ENCODE measurements at regions not wholly inside any gene's neighbourhood (a gene's known extent, or its start where the extent isn't known, plus 50 kb on each side); places are given as distances from the start of the nearest gene placed in this dataset.

DNA sequence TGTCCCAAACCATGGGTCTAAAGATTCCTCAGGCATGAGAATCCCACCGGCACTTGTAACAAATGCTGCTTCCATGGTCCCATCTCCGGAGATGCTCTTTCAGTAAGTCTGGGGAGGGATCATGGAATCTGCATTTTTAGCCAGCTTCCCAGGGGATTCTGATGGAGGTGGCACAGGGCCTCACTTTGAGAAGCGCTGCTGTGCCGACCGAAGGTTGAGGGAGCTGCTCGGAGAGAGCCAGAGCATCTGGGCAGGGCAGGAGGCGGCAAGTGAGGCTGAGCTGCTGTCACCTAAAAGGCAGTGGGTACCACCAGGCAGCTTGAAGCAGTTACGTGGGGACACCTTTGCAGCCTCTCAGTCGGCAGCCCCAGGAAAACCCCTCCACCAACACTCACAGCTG, 100.2 kb upstream of the CDYL start:
- no peak for ATAC-seq (ENCODE audit: low FRiP score)
- TF ChIP-seq, protein P1, sequence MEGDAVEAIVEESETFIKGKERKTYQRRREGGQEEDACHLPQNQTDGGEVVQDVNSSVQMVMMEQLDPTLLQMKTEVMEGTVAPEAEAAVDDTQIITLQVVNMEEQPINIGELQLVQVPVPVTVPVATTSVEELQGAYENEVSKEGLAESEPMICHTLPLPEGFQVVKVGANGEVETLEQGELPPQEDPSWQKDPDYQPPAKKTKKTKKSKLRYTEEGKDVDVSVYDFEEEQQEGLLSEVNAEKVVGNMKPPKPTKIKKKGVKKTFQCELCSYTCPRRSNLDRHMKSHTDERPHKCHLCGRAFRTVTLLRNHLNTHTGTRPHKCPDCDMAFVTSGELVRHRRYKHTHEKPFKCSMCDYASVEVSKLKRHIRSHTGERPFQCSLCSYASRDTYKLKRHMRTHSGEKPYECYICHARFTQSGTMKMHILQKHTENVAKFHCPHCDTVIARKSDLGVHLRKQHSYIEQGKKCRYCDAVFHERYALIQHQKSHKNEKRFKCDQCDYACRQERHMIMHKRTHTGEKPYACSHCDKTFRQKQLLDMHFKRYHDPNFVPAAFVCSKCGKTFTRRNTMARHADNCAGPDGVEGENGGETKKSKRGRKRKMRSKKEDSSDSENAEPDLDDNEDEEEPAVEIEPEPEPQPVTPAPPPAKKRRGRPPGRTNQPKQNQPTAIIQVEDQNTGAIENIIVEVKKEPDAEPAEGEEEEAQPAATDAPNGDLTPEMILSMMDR (IDR thresholded peaks at IDR 0.05): no peak
- no peak for DNase-seq (ENCODE audit: low spot score)

DNA sequence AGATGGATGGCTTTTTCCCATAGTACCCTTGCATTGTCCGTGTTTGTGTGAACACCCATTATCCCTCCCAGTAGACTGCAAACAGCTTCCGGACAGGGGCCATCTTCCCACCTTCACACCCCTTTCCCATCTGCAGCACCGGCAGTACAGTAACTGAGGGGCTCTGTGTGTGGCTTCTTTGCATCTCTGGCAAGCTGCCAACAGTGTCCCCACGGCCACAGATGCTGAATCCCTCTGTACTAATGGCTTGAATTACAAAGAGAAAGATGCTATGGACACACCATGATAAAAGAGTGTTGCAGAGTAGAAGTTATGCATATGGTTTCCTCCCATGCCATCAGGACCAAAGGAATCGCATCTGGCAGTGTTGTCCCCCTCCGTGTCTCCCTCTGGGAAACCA, 101.1 kb upstream of the CDYL start:
- TF ChIP-seq, protein P1 (IDR thresholded peaks at IDR 0.05): no peak
- no peak for DNase-seq (ENCODE audit: low spot score)
- no peak for ATAC-seq (ENCODE audit: low FRiP score)

DNA sequence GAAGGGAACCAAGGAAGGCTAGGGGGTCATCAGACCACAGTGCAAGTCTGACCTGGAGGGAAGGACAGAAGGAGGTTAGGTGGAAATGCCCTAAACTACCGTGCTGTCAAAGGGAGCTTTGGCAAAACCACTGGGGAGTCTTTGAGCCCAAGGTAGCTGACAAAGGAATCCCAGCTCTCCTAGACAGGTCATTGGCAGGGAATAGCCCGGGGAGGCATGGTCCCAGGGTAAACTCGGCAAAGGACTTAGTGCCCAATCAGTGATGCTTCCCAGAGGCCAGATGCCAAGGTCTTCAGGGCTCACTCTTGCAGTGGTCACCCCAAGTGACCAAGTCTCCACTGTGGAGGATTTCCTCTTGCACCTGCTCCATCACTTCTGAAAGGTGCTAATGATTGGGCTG, 102.3 kb upstream of the CDYL start:
- DNase-seq (ENCODE audit: low spot score) (no peak), ATAC-seq (ENCODE audit: low FRiP score) (no peak)
- TF ChIP-seq, protein P1 (IDR thresholded peaks at IDR 0.05): no peak

DNA sequence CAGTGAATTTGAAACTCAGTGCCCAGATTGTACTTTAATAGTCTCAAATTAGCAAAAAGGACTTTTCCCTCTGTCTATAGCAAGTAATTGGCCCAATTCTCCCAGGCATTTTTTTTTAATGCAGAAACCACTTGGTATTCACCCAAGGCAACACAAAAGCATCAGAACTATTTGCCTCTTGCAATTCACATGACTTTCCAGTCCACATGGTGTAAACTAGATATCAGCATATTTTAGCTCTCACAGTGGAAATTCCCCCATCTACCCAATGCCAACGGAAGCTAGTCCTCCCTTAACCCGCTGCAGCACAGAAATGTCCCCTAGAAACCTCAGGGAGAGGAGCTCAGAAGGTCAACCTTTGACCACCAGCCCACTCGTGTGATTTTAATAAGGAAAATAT, 103.4 kb upstream of the CDYL start:
- DNase-seq (ENCODE audit: low spot score): no peak
- TF ChIP-seq, protein P1 (IDR thresholded peaks at IDR 0.05): no peak
- ATAC-seq (ENCODE audit: low FRiP score): no peak

DNA sequence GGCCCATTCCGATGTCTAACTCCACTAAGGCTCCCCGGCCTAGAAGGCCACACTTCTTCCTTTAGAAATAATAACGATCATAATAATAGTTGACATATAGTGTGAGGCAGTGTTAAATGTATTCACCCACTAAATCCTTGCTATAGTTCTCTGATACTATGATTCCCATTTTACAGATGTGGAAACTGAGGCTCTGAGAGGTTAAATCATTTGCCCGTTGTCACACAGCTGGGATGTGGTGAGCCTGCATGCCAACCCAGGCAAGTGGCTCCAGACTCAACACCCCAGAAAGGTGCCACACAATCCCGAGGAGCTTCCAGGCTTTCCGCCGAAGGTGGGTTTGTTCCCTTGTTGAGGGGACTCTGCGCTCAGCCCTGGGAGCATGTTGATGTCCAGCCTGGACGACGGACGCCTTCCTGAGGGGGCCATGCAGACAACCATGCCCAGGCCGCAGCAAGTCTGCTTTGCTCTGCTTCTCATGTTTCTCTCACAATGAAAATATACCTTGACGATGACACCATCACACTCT, 104.6 kb upstream of the CDYL start:
- DNase-seq (ENCODE audit: low spot score): no peak
- no peak for ATAC-seq (ENCODE audit: low FRiP score)
- TF ChIP-seq, protein P1 (IDR thresholded peaks at IDR 0.05): no peak

DNA sequence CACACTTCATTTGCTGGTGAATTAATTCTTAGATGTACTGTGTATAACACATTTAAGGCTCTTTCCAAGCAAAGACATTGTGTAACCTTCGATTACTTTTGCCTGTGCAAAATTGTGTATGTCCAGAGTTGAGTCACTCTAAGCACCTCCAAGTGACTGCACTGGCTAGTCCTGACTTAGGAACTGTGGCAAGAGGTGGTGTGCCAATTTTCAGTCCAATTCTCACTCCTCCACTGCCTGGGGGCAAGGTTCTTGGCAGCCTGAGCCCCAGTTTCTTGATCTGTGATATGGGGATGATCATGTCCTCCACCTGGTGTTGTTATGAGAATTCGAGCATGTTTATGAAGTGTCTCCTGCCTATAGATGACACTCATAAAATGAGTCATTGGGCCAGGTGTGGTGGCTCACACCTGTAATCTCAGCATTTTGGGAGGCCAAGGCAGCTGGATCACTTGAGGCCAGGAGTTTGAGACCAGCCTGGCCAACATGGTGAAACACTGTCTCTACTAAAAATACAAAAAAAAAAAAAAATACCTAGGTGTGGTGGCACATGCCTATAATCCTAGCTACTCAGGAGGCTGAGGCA, 105.3 kb upstream of the CDYL start:
- TF ChIP-seq, protein P1 (IDR thresholded peaks at IDR 0.05): no peak
- DNase-seq (ENCODE audit: low spot score): no peak
- ATAC-seq (ENCODE audit: low FRiP score): no peak

DNA sequence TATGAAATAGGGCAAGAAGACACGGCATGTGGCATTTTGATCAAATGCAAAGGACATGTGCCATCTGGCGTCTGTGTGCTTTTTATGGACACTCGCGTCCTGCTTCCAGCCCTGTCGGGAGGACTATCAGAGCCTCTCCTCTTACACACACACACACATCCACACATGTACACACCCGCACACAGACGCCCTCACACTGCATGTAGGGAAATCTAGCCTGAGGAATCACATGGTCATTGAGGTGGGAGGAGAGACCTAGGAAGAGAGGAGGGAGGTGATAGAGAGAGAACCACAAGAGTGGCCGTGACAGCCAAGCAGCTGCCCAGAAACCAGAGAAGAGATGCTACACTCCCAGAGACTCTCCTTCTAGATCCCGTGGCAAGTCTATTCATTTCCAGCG, 105.9 kb upstream of the CDYL start:
- no peak for DNase-seq (ENCODE audit: low spot score)
- no peak for ATAC-seq (ENCODE audit: low FRiP score)
- TF ChIP-seq, protein P1 (IDR thresholded peaks at IDR 0.05): no peak
